ENCODE measurements at regions not wholly inside any gene's neighbourhood (a gene's known extent, or its start where the extent isn't known, plus 50 kb on each side); places are given as distances from the start of the nearest gene placed in this dataset.

GRCh38 chr17:77553459-77554066 lies 404.9 kb upstream of the TNRC6C start:
- Histone ChIP-seq H3K27ac (ENCODE audit: poor library complexity, severe bottlenecking) (no peak overlapping the region), H3K36me3 (ENCODE audit: low read depth) (no peaks in the 10 kb centered on the region), H3K9me3 (ENCODE audit: severe bottlenecking) (no peaks in the 10 kb centered on the region), H3K4me3 (ENCODE audit: severe bottlenecking) (no peak overlapping the region), H3K27me3 (ENCODE audit: insufficient read depth, poor library complexity, severe bottlenecking) (peaks cover 29% of the 10 kb centered on the region), H3K4me1 (ENCODE audit: insufficient read depth, poor library complexity, severe bottlenecking) (no peaks in the 10 kb centered on the region)
- DNase-seq (ENCODE audit: low spot score) (peak; percentile 45), ATAC-seq (ENCODE audit: low read depth) (no peak)
- TF ChIP-seq, protein P1, sequence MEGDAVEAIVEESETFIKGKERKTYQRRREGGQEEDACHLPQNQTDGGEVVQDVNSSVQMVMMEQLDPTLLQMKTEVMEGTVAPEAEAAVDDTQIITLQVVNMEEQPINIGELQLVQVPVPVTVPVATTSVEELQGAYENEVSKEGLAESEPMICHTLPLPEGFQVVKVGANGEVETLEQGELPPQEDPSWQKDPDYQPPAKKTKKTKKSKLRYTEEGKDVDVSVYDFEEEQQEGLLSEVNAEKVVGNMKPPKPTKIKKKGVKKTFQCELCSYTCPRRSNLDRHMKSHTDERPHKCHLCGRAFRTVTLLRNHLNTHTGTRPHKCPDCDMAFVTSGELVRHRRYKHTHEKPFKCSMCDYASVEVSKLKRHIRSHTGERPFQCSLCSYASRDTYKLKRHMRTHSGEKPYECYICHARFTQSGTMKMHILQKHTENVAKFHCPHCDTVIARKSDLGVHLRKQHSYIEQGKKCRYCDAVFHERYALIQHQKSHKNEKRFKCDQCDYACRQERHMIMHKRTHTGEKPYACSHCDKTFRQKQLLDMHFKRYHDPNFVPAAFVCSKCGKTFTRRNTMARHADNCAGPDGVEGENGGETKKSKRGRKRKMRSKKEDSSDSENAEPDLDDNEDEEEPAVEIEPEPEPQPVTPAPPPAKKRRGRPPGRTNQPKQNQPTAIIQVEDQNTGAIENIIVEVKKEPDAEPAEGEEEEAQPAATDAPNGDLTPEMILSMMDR (IDR thresholded peaks at IDR 0.05; ENCODE audit: poor library complexity, severe bottlenecking) = no peak

DNA sequence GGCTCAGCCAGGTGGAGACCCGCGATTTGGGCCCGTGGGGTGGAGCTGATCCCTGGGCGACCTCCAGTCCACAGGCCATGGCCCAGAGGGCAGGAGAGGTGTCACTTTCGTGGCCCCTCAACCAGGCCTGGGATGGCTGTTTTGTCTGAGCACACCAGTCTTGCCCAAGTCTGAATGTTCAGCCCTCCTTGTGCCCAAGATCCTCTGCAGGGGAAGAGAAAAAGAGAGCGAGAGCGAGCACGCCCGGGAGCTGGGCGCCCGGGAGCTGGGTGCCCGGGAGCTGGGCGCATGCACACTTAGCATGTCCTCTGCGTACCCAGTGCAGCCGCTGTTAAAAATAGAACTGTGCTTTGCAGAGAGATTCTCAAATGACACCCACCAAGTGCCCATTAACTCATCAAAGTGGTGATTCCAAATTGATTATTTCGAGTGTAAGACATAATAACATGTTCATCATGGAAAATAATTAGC lies 403.3 kb upstream of the TNRC6C start:
- Histone ChIP-seq H3K9me3 (ENCODE audit: severe bottlenecking) (no peaks in the 10 kb centered on the region), H3K36me3 (ENCODE audit: low read depth) (no peaks in the 10 kb centered on the region), H3K4me3 (ENCODE audit: severe bottlenecking) (no peak overlapping the region), H3K27ac (ENCODE audit: poor library complexity, severe bottlenecking) (no peak overlapping the region), H3K27me3 (ENCODE audit: insufficient read depth, poor library complexity, severe bottlenecking) (peaks cover 39% of the 10 kb centered on the region), H3K4me1 (ENCODE audit: insufficient read depth, poor library complexity, severe bottlenecking) (no peaks in the 10 kb centered on the region)
- DNase-seq (ENCODE audit: low spot score) = peak; percentile 62
- TF ChIP-seq, protein P1 (IDR thresholded peaks at IDR 0.05; ENCODE audit: poor library complexity, severe bottlenecking) = no peak
- no peak for ATAC-seq (ENCODE audit: low read depth)

GRCh38 chr17:77555741-77556291 lies 402.7 kb upstream of the TNRC6C start:
- H3K27ac ChIP-seq (ENCODE audit: poor library complexity, severe bottlenecking) = no peak overlapping the region
- H3K9me3 ChIP-seq (ENCODE audit: severe bottlenecking) = no peaks in the 10 kb centered on the region
- H3K4me1 ChIP-seq (ENCODE audit: insufficient read depth, poor library complexity, severe bottlenecking) = no peaks in the 10 kb centered on the region
- ATAC-seq (ENCODE audit: low read depth) = no peak
- no peaks in the 10 kb centered on the region for H3K36me3 ChIP-seq (ENCODE audit: low read depth)
- no peak overlapping the region for H3K4me3 ChIP-seq (ENCODE audit: severe bottlenecking)
- TF ChIP-seq, protein P1 (IDR thresholded peaks at IDR 0.05; ENCODE audit: poor library complexity, severe bottlenecking) = no peak
- peaks cover 41% of the 10 kb centered on the region for H3K27me3 ChIP-seq (ENCODE audit: insufficient read depth, poor library complexity, severe bottlenecking)
- no peak for DNase-seq (ENCODE audit: low spot score)

DNA sequence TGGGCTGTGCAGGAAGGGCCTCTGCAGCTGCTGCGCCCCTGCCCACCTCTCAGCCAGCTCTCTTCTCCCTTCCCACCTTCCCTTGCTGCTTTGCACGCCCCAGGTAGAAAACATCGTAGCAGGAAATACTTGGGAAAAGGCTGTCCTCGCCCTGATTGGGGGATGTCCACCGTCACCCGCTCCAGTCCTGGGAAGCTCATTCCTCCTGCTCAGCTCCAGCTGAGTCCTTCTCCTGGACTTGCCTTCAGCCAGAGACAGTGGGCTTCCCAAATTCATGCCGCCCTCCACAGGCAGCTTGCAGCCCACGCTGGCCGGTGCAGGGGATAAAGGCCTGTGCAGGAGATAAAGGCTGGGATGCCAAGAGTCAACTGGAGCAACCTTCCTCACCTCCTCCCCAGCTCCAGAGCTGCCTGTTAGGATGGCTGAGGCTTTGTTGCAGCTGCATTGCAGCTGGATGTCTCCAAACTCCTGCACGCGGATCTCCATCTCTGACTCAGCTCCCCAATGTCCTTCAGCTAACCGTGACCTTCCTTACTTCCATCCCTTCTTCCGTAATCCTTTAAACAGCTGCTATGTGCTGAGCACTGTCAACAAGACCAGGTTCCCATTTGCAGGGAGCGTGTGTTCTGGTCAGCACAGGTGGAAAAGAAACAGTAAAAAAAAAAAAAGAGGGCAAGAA lies 402.0 kb upstream of the TNRC6C start:
- H3K4me3 ChIP-seq (ENCODE audit: severe bottlenecking) = no peak overlapping the region
- H3K4me1 ChIP-seq (ENCODE audit: insufficient read depth, poor library complexity, severe bottlenecking) = no peaks in the 10 kb centered on the region
- no peak overlapping the region for H3K27ac ChIP-seq (ENCODE audit: poor library complexity, severe bottlenecking)
- H3K9me3 ChIP-seq (ENCODE audit: severe bottlenecking) = no peaks in the 10 kb centered on the region
- DNase-seq (ENCODE audit: low spot score) (no peak), ATAC-seq (ENCODE audit: low read depth) (no peak)
- H3K36me3 ChIP-seq (ENCODE audit: low read depth) = no peaks in the 10 kb centered on the region
- peaks cover 41% of the 10 kb centered on the region for H3K27me3 ChIP-seq (ENCODE audit: insufficient read depth, poor library complexity, severe bottlenecking)
- TF ChIP-seq, protein P1 (IDR thresholded peaks at IDR 0.05; ENCODE audit: poor library complexity, severe bottlenecking) = no peak

Data from RWPE2 (cell line).